ENCODE measurements at regions not wholly inside any gene's neighbourhood (a gene's known extent, or its start where the extent isn't known, plus 50 kb on each side); places are given as distances from the start of the nearest gene placed in this dataset.
"Not testable (repeated sequence)": the region's sequence is repeated elsewhere in the genome, so short reads cannot be mapped to it uniquely, and the experiment has no call there.

GRCh38 chr6:101178748-101179147, 214.8 kb upstream of the GRIK2 start:
- Histone ChIP-seq H3K27me3 (ENCODE audit: control insufficient read depth in 2 of 2, insufficient read depth in 2 of 2, low read length in 2 of 2) (no peaks in the 10 kb centered on the region), H3K4me1 (ENCODE audit: control insufficient read depth in 1 of 2, insufficient read depth in 2 of 2, low read length in 2 of 2) (no peaks in the 10 kb centered on the region), H3K27ac (ENCODE audit: low read depth in 1 of 2, low read length in 2 of 2) (no peak overlapping the region), H4K20me1 (ENCODE audit: insufficient read depth, low read length) (no peaks in the 10 kb centered on the region), H3K9ac (ENCODE audit: insufficient read depth, low read length, poor library complexity, severe bottlenecking) (no peak overlapping the region), H3K79me2 (ENCODE audit: insufficient read depth, low read length) (no peaks in the 10 kb centered on the region), H3K9me3 (replicated peaks in 1 of 2; ENCODE audit: control insufficient read depth in 1 of 2, insufficient read depth in 1 of 2, low read length in 2 of 2) (no peaks in the 10 kb centered on the region), H3K4me2 (replicated peaks; ENCODE audit: extremely low read depth, low read length, poor library complexity, severe bottlenecking) (no peak overlapping the region), H3K4me3 (replicated peaks in 1 of 3; ENCODE audit: low read depth in 2 of 3, low read length in 3 of 3) (no peak overlapping the region), H3K36me3 (replicated peaks in 1 of 2; ENCODE audit: control insufficient read depth in 1 of 2, insufficient read depth in 2 of 2, low read length in 2 of 2) (no peaks in the 10 kb centered on the region), H2AFZ (ENCODE audit: insufficient read depth, low read depth, low read length, poor library complexity, severe bottlenecking) (no peak overlapping the region)
- Mint-ChIP-seq H3K9me3 (peaks cover 0 to 3% (median 1%) of the 10 kb centered on the region in 7 donors), H3K27ac (no peak overlapping the region), H3K36me3 (no peaks in the 10 kb centered on the region), H3K4me3 (no peak overlapping the region), H3K4me1 (no peaks in the 10 kb centered on the region), H3K27me3 (ENCODE audit: low read depth in 3 of 3) (peaks cover 0 to 4% (median 0%) of the 10 kb centered on the region in 3 donors)
- no peak for DNase-seq
- intact Hi-C loops (cut with micrococcal nuclease) = no loop called here
- TF ChIP-seq CTCF (IDR thresholded peaks at IDR 0.05) = no peak

- peaks cover 0 to 4% (median 0%) of the 10 kb centered on the region in 7 donors for H3K9me3 Mint-ChIP-seq
- 88% methylated on average over 4 of the region's 6 CpGs for WGBS (ENCODE audit: insufficient coverage)
- intact Hi-C loops (cut with micrococcal nuclease) = no loop called here
Observed at GRCh38 chr6:101181006-101181405, 212.5 kb upstream of the GRIK2 start.

GRCh38 chr6:101188285-101188798, 205.2 kb upstream of the GRIK2 start:
- WGBS (ENCODE audit: insufficient coverage) = 85% methylated on average over 12 of the region's 12 CpGs
- H3K27ac ChIP-seq (ENCODE audit: low read depth in 1 of 2, low read length in 2 of 2); H4K20me1 ChIP-seq (ENCODE audit: insufficient read depth, low read length); H3K27ac Mint-ChIP-seq; H2AFZ ChIP-seq (ENCODE audit: insufficient read depth, low read depth, low read length, poor library complexity, severe bottlenecking); H3K4me2 ChIP-seq (replicated peaks; ENCODE audit: extremely low read depth, low read length, poor library complexity, severe bottlenecking); H3K4me1 ChIP-seq (ENCODE audit: control insufficient read depth in 1 of 2, insufficient read depth in 2 of 2, low read length in 2 of 2); H3K36me3 ChIP-seq (replicated peaks in 1 of 2; ENCODE audit: control insufficient read depth in 1 of 2, insufficient read depth in 2 of 2, low read length in 2 of 2); H3K9ac ChIP-seq (ENCODE audit: insufficient read depth, low read length, poor library complexity, severe bottlenecking); H3K79me2 ChIP-seq (ENCODE audit: insufficient read depth, low read length); intact Hi-C loops (cut with micrococcal nuclease); H3K4me1 Mint-ChIP-seq; H3K36me3 Mint-ChIP-seq; H3K27me3 Mint-ChIP-seq (ENCODE audit: low read depth in 3 of 3); H3K27me3 ChIP-seq (ENCODE audit: control insufficient read depth in 2 of 2, insufficient read depth in 2 of 2, low read length in 2 of 2); H3K4me3 ChIP-seq (replicated peaks in 1 of 3; ENCODE audit: low read depth in 2 of 3, low read length in 3 of 3); H3K4me3 Mint-ChIP-seq; DNase-seq: not testable (repeated sequence)
- peaks cover 3 to 13% (median 8%) of the 10 kb centered on the region in 7 donors for H3K9me3 Mint-ChIP-seq
- peaks cover 5 to 12% of the 10 kb centered on the region in 2 donors for H3K9me3 ChIP-seq (replicated peaks in 1 of 2; ENCODE audit: control insufficient read depth in 1 of 2, insufficient read depth in 1 of 2, low read length in 2 of 2)

More at GRCh38 chr6:101181006-101181405, 212.5 kb upstream of the GRIK2 start:
- Mint-ChIP-seq H3K4me1 (no peaks in the 10 kb centered on the region), H3K36me3 (no peaks in the 10 kb centered on the region), H3K27me3 (ENCODE audit: low read depth in 3 of 3) (peaks cover 0 to 3% (median 0%) of the 10 kb centered on the region in 3 donors), H3K4me3 (no peak overlapping the region), H3K27ac (no peak overlapping the region)
- Histone ChIP-seq H3K36me3 (replicated peaks in 1 of 2; ENCODE audit: control insufficient read depth in 1 of 2, insufficient read depth in 2 of 2, low read length in 2 of 2) (no peaks in the 10 kb centered on the region), H3K4me2 (replicated peaks; ENCODE audit: extremely low read depth, low read length, poor library complexity, severe bottlenecking) (no peak overlapping the region), H3K27ac (ENCODE audit: low read depth in 1 of 2, low read length in 2 of 2) (no peak overlapping the region), H3K79me2 (ENCODE audit: insufficient read depth, low read length) (no peaks in the 10 kb centered on the region), H3K4me1 (ENCODE audit: control insufficient read depth in 1 of 2, insufficient read depth in 2 of 2, low read length in 2 of 2) (no peaks in the 10 kb centered on the region), H3K9me3 (replicated peaks in 1 of 2; ENCODE audit: control insufficient read depth in 1 of 2, insufficient read depth in 1 of 2, low read length in 2 of 2) (no peaks in the 10 kb centered on the region), H3K9ac (ENCODE audit: insufficient read depth, low read length, poor library complexity, severe bottlenecking) (no peak overlapping the region), H2AFZ (ENCODE audit: insufficient read depth, low read depth, low read length, poor library complexity, severe bottlenecking) (no peak overlapping the region), H3K4me3 (replicated peaks in 1 of 3; ENCODE audit: low read depth in 2 of 3, low read length in 3 of 3) (no peak overlapping the region), H3K27me3 (ENCODE audit: control insufficient read depth in 2 of 2, insufficient read depth in 2 of 2, low read length in 2 of 2) (no peaks in the 10 kb centered on the region), H4K20me1 (ENCODE audit: insufficient read depth, low read length) (no peaks in the 10 kb centered on the region)
- no peak for DNase-seq
- no peak for TF ChIP-seq CTCF (IDR thresholded peaks at IDR 0.05)

All from CD14-positive monocyte (primary cell).